ENCODE measurements at regions not wholly inside any gene's neighbourhood (a gene's known extent, or its start where the extent isn't known, plus 50 kb on each side); places are given as distances from the start of the nearest gene placed in this dataset.

GRCh38 chr2:234816491-234816890, 135.3 kb upstream of the SH3BP4 start:
- Mint-ChIP-seq H3K27me3 (ENCODE audit: unreplicated experiment) (peaks cover 5% of the 10 kb centered on the region), H3K36me3 (ENCODE audit: low read depth, unreplicated experiment) (peaks cover 2% of the 10 kb centered on the region), H3K4me3 (ENCODE audit: unreplicated experiment) (no peak overlapping the region), H3K27ac (ENCODE audit: unreplicated experiment) (peak overlapping the region; percentile 92), H3K4me1 (ENCODE audit: unreplicated experiment) (peaks cover 26% of the 10 kb centered on the region), H3K9me3 (ENCODE audit: unreplicated experiment) (no peaks in the 10 kb centered on the region)
- no peak for TF ChIP-seq CTCF (IDR thresholded peaks at IDR 0.05; ENCODE audit: unreplicated experiment)
- DNase-seq (ENCODE audit: low spot score) = no peak

GRCh38 chr2:234816056-234816455, 135.8 kb upstream of the SH3BP4 start:
- Mint-ChIP-seq H3K4me1 (ENCODE audit: unreplicated experiment) (peaks cover 26% of the 10 kb centered on the region), H3K36me3 (ENCODE audit: low read depth, unreplicated experiment) (peaks cover 2% of the 10 kb centered on the region), H3K27ac (ENCODE audit: unreplicated experiment) (peak overlapping the region; percentile 45), H3K9me3 (ENCODE audit: unreplicated experiment) (no peaks in the 10 kb centered on the region), H3K27me3 (ENCODE audit: unreplicated experiment) (peaks cover 5% of the 10 kb centered on the region), H3K4me3 (ENCODE audit: unreplicated experiment) (no peak overlapping the region)
- no peak for TF ChIP-seq CTCF (IDR thresholded peaks at IDR 0.05; ENCODE audit: unreplicated experiment)
- DNase-seq (ENCODE audit: low spot score) = no peak

GRCh38 chr2:234814374-234814773, 137.4 kb upstream of the SH3BP4 start:
- no peak for TF ChIP-seq CTCF (IDR thresholded peaks at IDR 0.05; ENCODE audit: unreplicated experiment)
- no peak for DNase-seq (ENCODE audit: low spot score)
- peaks cover 2% of the 10 kb centered on the region for H3K27me3 Mint-ChIP-seq (ENCODE audit: unreplicated experiment)
- peaks cover 26% of the 10 kb centered on the region for H3K4me1 Mint-ChIP-seq (ENCODE audit: unreplicated experiment)
- no peak overlapping the region for H3K4me3 Mint-ChIP-seq (ENCODE audit: unreplicated experiment)
- no peaks in the 10 kb centered on the region for H3K9me3 Mint-ChIP-seq (ENCODE audit: unreplicated experiment)
- H3K36me3 Mint-ChIP-seq (ENCODE audit: low read depth, unreplicated experiment) = peaks cover 2% of the 10 kb centered on the region
- H3K27ac Mint-ChIP-seq (ENCODE audit: unreplicated experiment) = no peak overlapping the region

GRCh38 chr2:234812851-234813250, 139.0 kb upstream of the SH3BP4 start:
- no peaks in the 10 kb centered on the region for H3K9me3 Mint-ChIP-seq (ENCODE audit: unreplicated experiment)
- no peak overlapping the region for H3K4me3 Mint-ChIP-seq (ENCODE audit: unreplicated experiment)
- H3K36me3 Mint-ChIP-seq (ENCODE audit: low read depth, unreplicated experiment) = peaks cover 2% of the 10 kb centered on the region
- peaks cover 25% of the 10 kb centered on the region for H3K4me1 Mint-ChIP-seq (ENCODE audit: unreplicated experiment)
- TF ChIP-seq CTCF (IDR thresholded peaks at IDR 0.05; ENCODE audit: unreplicated experiment) = no peak
- DNase-seq (ENCODE audit: low spot score) = no peak
- H3K27ac Mint-ChIP-seq (ENCODE audit: unreplicated experiment) = no peak overlapping the region
- peaks cover 2% of the 10 kb centered on the region for H3K27me3 Mint-ChIP-seq (ENCODE audit: unreplicated experiment)

- Mint-ChIP-seq H3K27ac (ENCODE audit: unreplicated experiment) (peak overlapping the region; percentile 27), H3K36me3 (ENCODE audit: low read depth, unreplicated experiment) (no peaks in the 10 kb centered on the region), H3K4me3 (ENCODE audit: unreplicated experiment) (no peak overlapping the region), H3K27me3 (ENCODE audit: unreplicated experiment) (no peaks in the 10 kb centered on the region), H3K9me3 (ENCODE audit: unreplicated experiment) (no peaks in the 10 kb centered on the region), H3K4me1 (ENCODE audit: unreplicated experiment) (peaks cover 1% of the 10 kb centered on the region)
- TF ChIP-seq CTCF (IDR thresholded peaks at IDR 0.05; ENCODE audit: unreplicated experiment) = no peak
- DNase-seq (ENCODE audit: low spot score) = no peak
Measured at GRCh38 chr2:234808907-234809306, 142.9 kb upstream of the SH3BP4 start.
